Fibroblast of skin of left quadriceps (primary cell): ENCODE measurements at regions not wholly inside any gene's neighbourhood (a gene's known extent, or its start where the extent isn't known, plus 50 kb on each side); places are given as distances from the start of the nearest gene placed in this dataset.
"Not testable (repeated sequence)": the region's sequence is repeated elsewhere in the genome, so short reads cannot be mapped to it uniquely, and the experiment has no call there.

Experiments used
- DNase-seq, 2 experiments: peaks; one replicate each; pipeline ENCODE4 v3.0.0-alpha.2; 2013; ENCODE audit warnings: low read depth in 2 of 2

DNA sequence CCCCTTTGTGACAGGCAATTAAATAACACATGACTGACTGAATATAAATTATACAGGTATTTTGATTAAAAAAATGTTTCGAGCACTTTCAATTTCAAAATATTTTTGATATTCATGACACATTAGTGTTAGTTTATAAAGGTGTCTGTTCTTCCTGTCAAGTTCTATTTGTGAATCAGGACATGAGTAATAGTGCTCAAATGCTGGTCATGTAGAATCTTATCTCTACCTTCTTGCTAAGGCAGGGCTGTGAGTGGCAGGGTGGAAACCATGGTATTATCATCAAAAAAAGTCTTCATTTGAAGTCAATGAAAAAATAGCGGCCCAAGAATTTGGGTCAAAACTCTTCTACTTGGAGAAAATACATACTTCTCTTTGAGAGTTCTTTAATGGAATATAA is 250.2 kb downstream of the DACT1 start:
- no peak for DNase-seq

DNA sequence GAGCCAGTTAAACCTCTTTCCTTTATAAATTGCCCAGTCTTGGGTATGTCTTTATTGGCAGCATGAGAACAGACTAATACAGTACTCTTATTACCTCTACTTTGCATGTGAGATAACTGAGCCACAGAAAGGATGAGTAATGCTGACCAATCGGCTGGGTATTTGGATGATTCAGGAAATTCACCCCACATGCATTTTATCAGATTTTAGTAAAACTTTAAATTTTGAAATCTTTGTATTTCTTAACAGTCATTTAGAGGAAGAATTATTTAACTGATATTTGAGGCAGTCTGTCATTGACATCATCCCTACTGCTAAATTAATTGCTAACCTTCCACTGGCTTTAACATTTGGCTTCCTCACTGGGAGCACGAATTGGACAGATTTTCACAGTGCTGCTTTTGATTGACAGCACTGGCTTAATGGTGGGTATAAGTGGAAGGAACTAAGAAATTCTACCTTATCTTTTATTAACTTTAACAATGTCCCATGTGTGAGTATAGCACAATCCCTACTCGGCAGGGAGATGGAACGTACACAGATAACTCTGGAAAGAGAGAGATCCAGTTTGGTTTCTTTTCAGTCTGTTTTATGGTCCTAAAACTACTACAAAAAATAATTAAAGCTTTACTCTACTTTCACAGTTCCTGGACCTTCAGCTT is 261.0 kb downstream of the DACT1 start:
- peak; percentile 90 to 91 for DNase-seq

DNA sequence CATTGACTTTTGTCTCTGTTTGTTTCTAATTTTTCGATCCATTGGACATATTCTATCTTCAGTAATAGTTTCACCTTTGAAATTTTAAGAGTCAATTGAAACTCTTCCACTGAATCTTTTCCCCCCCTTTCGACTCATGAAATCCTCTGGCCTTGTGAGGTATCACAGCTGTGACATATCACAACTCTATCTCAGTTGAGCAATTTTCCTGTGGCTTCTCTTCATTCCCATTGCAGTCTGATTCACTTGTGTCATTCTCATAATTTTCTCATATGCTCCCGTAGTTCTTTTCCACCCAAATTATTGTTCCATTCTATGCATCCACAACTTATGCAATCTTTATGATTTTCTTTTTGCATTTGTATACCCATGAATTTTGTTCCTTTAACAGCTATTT is 261.6 kb downstream of the DACT1 start:
- DNase-seq, result peak in 1 of 2 experiments; percentile 62

DNA sequence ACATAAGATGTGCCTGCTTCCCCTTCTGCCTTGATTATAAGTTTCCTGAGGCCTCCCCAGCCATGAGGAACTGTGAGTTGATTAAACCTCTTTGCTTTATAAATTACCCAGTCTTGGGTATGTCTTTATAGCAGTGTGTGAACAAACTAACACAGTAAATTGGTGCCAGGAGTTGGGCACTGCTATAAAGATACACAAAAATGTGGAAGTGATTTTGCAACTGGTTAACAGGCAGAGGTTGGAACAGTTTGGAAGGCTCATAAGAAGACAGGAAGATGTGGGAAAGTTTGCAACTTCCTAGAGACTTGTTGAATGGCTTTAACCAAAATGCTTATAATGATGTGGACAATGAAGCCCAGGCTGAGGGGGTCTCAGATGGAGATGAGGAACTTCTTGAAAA is 264.1 kb downstream of the DACT1 start:
- DNase-seq, result no peak

DNA sequence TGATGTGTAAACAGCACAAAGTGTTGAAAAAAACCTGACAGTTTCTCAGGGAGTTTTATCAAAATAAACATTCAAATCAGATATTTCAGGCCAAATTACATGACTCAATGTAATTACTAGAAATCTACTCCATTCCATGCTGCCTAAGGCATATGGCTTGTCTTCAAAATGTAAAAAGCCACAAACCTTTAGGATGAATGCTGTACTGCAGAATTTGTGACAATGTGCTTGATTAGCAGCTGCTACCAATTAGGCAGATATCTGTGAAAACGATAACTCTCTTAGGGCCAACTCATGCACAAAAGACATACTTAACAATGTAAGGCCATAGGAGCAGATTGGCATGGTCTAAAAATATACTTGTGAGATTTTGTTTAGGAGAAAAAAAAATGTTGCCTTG is 267.0 kb downstream of the DACT1 start:
- peak in 1 of 2 experiments; percentile 63 for DNase-seq

DNA sequence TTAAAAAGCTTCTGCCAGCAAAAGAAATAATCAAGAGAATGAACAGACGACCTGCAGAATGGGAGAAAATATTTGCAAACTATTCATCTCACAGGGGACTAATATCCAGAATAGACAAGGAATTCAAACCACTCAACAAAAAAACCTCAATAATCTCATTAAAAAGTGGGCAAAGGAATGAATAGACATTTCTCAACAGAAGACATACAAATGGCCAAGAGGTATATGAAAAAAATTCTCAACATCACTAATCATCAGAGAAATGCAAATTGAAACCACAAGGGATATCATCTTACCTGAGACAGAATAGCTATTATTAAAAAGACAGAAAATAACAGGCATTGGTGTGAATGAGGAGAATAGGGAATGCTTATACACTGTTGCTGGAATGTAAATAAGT is 270.0 kb downstream of the DACT1 start:
- DNase-seq, result peak in 1 of 2 experiments; percentile 63

DNA sequence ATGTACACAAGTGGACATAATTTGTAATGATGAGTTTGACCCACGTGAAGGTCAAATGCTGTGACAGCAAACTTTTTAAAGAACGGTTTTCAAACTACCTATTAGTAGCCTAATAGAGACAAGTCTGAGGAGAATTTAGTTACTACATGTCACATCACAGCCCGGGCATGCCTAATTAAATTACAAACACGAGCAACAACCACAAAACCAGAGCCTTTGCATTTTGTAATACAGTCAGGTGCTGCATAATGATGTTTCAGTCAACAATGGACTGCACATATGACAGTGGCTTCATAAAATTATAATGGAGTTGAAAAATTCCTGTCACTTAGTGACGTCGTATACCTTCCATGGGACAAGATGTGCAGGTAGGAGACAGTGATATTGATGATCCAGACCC is 274.5 kb downstream of the DACT1 start:
- DNase-seq, result no peak

DNA sequence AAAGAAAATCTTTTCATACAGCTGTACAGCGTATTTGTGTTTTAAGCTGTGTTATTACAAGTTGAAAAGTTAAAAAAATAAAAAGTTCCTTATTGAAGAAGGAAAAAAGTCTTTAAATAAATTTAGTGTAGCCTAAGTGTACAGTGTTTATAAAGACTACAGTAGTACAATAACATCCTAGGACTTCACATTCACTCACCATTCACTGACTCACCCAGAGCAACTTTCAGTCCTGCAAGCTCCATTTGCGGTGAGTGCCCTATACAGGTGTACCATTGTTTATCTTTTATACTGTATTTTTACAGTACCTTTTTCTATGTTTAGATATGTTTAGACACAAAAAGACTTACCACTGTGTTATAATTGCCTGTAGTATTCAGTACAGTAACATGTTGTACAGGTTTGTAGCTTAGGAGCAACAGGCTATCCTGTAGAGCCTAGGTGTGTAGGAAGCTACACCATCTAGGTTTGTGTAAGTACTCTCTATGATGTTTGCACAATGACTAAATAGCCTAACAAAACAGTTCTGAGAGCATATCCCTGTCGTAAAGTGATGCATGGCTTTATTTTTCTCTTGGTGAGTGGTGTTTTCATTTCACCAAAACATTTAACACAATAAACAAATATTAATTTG is 275.2 kb downstream of the DACT1 start:
- DNase-seq, result no peak

DNA sequence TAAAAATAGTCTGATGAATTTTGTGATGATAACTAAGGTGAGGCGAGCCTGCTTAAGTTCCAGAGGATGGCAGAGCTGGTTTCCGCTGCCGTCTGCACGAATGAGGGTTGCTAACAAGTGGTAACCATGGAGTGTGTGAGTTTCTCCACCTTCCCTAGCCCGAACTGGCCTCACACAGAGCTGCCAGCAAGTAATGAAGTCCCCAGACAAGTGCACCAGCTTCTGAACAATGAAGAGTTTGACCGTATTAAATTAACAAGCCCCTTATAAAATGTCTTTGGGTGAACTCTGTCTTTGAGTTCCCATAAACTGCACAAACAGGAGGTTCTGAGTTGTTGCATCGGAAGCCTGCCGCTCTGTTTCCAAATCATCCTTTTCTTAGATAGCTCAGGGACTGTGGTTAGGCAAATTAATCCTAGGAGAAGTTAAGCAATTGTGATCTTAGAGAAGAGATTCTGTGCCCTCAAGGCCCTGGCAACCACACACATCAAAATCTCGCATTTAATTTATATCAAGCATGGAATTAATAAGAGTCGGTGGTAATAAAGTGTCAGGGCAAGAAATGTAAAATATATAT is 274.1 kb upstream of the DAAM1 start:
- DNase-seq, result no peak

DNA sequence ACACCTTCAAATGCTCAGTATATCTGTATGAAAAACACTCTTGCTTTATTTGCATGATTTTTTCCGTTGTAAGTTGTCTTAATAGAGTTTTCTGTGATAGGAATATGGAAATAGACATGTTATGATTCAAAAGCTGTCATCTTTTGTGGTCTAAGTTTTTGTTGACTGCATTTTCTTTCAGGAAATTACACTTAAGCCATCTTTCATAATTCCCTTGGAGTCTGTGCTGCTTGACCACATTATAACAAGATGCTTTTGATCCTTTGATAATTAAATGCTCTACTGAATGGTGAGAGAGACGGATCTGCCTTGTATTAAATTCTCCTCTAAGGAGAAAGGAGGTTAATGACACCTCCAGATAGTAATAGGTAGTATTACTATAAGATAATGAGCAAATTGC is 272.8 kb upstream of the DAAM1 start:
- no peak for DNase-seq

DNA sequence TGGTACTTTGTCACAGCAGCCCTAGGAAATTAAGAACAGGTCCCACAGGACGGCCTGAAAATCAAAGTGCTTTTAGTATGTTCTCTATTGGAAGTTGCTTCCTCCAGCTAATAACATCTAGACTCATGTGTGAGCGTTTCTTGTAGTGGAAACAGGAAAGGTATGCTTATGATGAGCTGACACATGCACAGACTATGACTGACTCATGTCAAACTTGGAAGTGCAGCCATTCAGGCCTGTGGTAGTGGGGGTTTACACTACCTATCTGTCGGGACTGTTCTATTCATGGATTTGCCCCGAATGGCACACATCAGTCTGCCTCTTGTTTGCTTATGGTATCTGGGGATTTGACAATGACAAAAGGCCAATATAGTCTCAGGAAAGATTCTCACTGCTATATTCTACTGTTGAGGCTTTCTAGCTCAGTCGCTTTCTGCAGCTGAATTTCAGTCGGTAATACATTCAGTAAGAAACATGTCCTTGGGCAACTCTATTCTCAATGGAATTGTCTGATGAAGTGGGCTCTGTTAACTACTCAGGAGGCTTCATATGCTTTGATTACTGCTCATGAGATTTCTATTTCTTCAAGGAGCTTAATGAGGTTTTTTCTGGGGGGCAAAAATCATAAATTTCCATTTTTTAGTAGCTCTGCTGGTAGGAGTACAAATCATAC is 270.3 kb upstream of the DAAM1 start:
- DNase-seq, result no peak

DNA sequence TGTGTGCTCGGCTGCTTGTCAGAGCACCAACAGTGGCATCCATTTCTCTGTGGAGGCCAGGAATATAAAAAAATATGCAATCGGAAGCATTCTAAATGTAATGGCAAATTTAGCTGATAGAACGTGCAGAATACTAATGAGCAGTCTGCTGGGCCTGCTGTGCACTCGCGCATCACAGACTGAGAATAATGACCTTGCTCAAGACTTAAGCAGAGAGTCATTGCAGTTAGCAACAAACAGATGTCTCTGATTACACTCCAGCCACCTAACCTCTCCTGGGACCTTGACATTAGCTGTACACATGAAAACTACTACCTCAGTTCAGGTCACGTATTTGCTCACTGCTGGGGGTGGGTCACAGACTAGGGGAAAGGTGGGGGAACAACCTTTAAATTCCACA is 269.2 kb upstream of the DAAM1 start:
- no peak for DNase-seq

DNA sequence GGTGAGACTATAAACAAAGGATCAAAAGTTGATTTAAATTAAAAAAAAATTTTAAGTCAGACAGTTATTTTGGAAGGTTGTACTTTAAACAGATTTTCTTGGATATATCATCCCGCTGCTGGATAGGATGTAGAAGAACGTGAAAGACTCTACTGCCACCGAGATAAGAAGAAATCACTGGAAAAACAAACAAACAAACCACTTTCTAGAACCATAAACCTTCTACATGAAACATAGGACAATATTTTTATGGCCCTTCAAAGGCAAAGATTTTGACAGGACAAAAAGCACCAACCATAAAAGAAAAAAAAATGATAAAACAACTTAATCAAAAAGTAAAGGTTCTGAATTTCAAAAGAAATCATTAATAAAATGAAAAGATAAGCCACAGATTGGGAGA is 268.2 kb upstream of the DAAM1 start:
- no peak for DNase-seq

DNA sequence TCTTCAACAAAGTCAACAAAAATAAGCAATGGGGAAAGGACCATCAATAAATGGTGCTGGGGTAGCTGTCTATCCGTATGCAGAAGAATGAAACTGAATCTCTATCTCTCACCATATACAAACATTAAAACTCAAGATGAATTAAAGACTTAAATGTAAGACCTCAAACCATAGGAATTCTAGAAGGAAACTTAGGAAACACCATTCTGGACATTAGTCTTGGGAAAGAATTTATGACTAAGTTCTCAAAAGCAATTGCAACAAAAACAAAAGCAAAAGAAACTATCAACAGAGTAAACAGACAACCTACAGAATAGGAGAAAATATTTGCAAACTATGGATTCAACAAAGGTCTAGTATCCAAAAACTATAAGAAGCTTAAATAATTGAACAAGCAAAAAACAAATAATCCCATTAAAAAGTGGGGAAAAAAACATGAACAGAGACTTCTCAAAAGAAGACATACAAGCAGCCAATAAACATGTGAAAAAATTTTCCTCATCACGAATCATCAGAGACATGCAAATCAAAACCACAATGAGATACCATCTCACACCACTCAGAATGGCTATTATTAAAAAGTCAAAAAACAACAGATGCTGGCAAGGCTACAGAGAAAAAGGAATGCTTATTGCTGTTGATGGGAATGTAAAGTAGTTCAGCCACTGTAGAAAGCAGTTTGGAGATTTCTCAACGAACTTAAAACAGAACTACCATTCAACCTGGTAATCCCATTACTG is 266.1 kb upstream of the DAAM1 start:
- not testable (repeated sequence) for DNase-seq

DNA sequence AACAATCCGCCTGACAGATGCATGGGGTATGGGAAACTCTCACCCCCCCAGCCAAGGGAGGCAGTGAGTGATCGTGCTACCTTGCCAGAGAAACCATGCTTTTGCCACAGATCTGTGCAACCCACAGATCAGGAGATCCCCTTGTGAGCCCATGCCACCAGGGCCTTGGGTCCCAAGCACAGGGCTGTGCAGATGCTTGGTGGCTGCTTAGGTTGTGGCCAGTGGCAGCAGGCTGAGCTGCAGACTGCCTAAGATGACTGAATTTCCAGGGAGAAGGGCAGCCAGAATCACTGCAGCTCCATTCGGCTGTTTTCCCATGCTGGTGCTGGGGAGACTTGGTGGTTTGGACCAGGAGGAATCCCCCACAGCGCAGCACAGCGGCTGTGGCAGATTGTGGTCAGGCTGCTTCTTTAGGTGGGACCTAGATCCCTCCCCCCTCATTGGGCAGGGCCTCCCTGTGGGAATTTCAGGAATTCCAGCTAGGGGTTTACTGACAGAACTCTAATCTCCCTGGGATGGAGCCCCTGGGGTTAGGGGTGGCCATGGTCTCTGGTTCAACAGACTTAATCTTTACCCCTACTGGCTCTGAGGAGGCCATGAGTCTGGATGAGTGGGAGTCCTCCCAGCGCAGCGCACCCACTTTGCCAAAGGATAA is 264.6 kb upstream of the DAAM1 start:
- no peak for DNase-seq

DNA sequence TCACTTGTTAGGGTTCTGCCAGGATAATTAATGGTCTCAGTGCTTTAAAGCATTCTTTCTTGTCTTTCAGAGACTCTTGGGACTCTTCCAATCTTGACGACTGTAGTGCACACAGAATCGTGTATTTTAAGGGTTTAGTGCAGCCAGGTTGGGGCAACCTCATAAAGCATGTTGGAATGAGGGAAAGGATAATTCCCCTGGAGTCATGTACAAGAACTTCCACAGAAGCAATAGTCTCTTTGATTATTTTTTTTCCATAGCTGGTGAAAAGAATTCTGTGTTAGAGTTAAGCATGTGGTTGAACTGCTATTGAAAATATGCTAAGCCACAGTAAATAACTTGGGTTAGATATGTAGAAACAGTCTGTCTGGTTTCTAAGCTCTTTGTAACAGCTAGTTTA is 246.8 kb upstream of the DAAM1 start:
- peak; percentile 86 to 89 for DNase-seq

DNA sequence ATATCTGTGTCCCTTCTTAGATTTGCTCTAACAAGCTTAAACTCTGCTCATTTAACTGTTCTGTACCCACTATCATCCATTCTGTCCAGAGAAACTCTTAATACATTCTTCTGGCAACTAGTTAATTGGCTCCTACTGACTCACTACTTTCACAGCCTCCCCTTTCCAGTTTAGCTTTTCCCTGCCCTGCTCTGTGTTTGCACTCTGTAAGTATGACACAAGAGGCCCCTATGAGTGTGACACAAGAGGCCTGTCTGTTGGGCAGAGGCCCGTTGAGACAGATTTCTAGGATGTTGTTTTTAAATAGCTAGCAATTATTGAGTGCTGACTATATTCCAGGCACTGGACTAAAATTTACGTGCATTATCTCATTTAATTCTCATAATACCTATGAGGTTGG is 246.0 kb upstream of the DAAM1 start:
- DNase-seq, result peak in 1 of 2 experiments; percentile 25

DNA sequence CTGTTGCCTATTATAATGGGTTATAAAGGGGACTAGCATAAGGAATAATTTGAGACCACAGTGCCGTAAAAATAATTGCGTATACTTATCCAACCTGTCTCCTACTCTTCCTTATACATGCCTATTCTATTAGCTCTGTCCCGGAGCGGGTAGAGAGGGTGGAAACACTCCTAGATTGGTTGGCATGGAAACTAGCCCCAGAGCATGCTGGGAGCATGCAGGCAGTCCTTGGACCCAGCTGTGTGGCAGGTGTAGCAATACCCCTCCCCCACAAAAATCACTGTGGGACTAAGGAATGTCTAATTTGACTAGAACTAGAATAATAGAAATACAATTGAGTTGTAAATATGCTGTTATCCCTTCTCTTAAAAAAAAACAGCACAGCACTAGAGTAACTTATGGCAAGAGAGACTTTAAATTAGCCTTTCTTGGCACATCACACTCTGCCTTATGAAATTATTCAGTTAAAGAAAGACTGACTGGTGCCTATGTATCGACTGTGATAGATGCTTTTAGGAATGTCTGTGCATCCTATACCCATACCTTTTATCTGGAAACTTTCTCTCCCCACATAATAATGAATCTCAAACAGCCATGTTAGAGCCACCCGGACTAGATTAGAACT is 244.0 kb upstream of the DAAM1 start:
- DNase-seq, result no peak

DNA sequence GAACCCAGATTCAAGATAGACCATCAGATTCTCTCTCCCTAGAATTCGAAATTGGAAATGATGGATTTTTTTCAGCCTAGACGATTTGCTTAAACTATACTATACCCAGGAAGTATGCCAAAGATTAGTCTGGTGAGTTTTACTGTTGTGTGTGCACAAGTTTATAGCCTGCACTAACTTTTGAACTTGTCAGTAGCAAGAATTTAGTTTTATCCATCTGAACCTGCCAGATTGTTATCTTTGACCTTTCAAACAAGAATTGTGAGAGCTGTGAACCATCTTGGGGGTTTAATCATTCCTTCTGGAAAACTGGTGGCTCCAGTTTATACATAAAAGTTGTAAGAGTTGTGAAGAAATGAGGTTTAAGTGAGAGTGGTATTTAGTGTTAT is 243.5 kb upstream of the DAAM1 start:
- no peak for DNase-seq

DNA sequence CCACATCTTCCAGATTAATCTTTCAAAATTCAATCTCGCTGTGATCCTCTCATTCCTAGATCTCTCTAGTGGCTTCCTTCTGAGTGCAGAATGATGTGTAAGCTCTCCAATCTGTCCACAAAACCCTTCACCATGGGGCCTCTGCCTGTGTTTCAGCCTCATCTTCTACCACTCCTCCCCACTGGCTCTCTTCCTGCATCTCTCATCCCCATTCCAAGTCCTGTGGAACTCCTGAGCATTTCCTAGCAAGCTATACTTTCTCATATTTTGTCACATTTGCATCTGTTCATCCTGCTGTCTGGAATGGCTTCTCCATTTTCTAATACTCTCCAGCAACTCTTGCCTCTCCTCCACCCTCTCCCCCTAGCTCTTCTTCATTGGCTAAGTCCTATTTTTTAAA is 242.0 kb upstream of the DAAM1 start:
- no peak for DNase-seq

DNA sequence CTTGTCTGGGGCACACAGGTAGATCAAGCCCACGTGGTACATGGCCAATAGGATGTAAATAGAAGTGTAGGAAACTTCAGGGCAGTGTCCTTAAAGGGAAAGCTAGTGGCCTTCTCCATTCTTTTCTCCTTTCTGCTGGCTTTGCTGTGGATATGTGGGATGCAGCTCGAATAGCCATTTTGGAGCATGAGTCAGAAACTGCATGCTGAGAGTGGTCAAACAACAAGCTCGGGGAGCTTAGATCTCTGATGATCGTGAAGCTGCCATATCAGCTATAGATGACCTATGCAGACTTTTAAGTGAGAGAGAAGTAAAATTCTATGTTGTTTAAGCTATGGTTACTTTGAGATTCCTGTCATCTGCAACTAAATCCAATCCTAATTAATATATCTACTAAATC is 241.3 kb upstream of the DAAM1 start:
- DNase-seq, result no peak
